GM15510 (cell line): ENCODE measurements at regions not wholly inside any gene's neighbourhood (a gene's known extent, or its start where the extent isn't known, plus 50 kb on each side); places are given as distances from the start of the nearest gene placed in this dataset.

Experiments
- POLR2A ChIP-seq: IDR thresholded peaks from 3 replicates; pipeline ENCODE4 v1.6.1; 2011; ENCODE audit warnings: borderline replicate concordance; ENCODE audit not compliant: insufficient read length; ENCODE audit errors: extremely low read depth

DNA sequence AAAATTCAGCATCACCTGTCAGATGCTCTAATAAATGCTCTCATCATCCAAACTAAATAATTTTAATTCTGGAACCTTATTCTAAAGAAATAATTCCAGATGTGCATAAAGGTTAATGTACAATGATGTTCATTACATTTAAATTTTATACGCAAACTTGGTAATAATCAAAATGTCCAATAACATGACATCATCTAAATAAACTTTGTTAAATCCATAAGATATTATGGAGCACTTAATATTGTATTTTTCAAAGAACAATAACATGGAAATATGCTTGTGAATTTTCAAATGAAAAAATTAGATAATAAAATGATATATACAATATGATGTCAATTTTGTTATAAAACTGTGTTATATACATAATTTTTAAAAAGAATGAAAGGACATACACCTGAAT is 92.1 kb upstream of the ZCCHC13 start:
- no peak for TF ChIP-seq POLR2A

DNA sequence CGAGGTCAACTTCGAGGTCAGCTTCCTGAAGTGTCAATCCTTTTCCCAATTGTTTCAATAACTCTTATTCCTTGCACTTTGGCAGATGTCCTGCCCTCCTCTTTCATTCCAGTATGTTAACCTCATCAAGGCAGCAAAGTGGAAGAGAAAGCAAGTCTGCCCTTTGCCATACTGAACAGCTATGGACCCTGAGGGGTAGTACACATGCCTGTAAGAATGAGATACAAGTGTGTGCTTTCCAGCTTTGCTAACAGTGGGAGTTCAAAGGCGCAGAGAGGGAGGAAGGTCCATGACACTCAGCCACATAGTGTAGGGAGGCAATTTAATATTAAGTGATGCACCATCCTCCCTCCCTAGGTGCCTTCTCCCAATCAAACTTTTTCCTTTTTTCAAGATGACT is 96.4 kb upstream of the ZCCHC13 start:
- TF ChIP-seq POLR2A, result no peak

DNA sequence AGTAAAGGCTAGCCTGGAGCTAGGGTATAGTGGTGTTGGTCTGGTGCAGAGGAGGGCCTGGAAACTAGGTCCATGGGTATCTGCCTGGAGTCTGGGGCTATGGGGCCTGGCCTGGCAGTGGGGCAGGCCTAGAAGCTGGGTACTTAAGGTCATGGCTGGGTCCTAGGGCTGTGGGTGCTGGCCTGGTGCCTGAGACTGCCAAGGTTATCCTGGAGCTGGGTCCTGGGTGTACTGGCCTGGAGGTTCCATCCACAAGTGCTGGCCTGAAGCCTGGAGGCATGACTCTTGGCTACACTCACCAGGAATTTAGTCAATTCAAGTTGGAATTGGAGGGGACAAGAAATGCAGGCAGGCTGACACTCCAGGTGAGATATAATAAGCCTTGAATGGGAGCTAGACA is 108.4 kb upstream of the ZCCHC13 start:
- TF ChIP-seq POLR2A, result no peak

- TF ChIP-seq POLR2A, result no peak
Measured at GRCh38 chrX:74195120-74195519, 108.9 kb upstream of the ZCCHC13 start.

GRCh38 chrX:74187211-74187610 is 116.8 kb upstream of the ZCCHC13 start:
- TF ChIP-seq POLR2A, result no peak

- no peak for TF ChIP-seq POLR2A
Measured at GRCh38 chrX:74180716-74181115, 123.3 kb upstream of the ZCCHC13 start.

GRCh38 chrX:74179990-74180389 is 124.0 kb upstream of the ZCCHC13 start:
- TF ChIP-seq POLR2A, result no peak

- no peak for TF ChIP-seq POLR2A
Measured at GRCh38 chrX:74179499-74179898, 124.5 kb upstream of the ZCCHC13 start.

DNA sequence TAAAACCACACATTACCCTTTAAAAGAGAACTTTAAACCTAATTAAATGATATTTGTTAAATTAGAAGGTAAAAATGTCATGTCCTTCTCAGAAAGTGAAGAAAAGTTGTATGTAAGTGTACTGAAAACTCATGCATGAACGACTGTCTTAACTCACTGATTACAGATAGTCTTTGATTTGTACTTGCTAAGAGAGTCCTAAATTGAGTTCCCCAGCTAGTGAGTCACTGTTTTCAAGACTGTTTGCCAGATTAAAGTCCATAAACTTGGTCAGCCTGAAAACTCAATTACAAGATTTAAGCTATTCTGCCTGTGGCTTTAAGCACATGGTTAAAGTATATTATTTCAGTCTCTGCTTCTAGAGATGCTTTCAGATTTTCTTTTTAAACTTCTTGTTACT is 124.9 kb upstream of the ZCCHC13 start:
- no peak for TF ChIP-seq POLR2A

GRCh38 chrX:74178536-74178935 is 125.4 kb upstream of the ZCCHC13 start:
- no peak for TF ChIP-seq POLR2A

GRCh38 chrX:74171465-74171864 is 132.5 kb upstream of the ZCCHC13 start:
- TF ChIP-seq POLR2A, result no peak

- no peak for TF ChIP-seq POLR2A
Measured at GRCh38 chrX:74162199-74162598, 141.8 kb upstream of the ZCCHC13 start.

DNA sequence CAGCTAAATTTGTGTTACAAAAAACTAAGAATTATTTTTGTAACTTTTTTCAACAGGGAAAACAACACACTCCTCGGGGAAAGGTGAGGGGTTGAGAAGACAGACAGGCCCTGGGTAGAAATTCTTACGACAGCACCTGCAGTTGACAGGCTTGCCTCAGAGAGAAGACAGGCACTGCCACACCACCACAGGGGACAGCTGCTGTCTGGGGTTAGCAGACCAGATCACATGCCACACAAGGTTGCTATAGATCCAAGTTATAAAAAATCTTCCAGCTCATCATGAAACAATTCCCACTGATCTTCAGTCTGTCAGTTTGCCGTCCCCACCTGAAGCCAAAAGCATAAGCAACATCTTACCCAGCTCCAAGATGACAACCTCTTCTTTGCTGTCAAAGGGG is 143.2 kb upstream of the ZCCHC13 start:
- TF ChIP-seq POLR2A, result no peak

- no peak for TF ChIP-seq POLR2A
Measured at GRCh38 chrX:74160358-74160757, 143.6 kb upstream of the ZCCHC13 start.

- TF ChIP-seq POLR2A, result no peak
Measured at GRCh38 chrX:74147439-74147838, 156.5 kb upstream of the ZCCHC13 start.

DNA sequence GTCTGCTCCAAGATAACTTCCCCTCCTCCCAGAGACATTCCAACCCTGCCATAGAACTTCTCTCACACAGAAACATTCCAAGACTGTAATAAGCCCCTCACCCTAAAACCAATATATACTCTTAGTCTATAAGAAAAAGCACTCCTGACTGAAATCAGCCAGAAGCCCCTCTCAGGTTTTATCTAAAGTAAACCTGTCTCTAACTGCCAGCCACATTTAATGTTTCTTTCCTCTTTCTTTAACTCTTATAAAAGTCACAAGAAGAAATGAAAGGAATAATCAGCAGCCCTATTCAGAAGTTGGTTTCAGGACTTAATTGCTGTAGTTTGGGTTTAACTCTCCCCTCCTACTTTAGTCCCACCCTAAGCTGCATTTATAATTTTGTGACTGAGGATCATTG is 165.0 kb upstream of the ZCCHC13 start:
- TF ChIP-seq POLR2A, result no peak

GRCh38 chrX:74133156-74133796 is 170.7 kb upstream of the ZCCHC13 start:
- no peak for TF ChIP-seq POLR2A
